ENCODE measurements at regions not wholly inside any gene's neighbourhood (a gene's known extent, or its start where the extent isn't known, plus 50 kb on each side); places are given as distances from the start of the nearest gene placed in this dataset.

- ATAC-seq = no peak
- TF ChIP-seq RARB (CRISPR knock-in tag; IDR thresholded peaks at IDR 0.05) (no peak), ZFP3 (CRISPR knock-in tag; IDR thresholded peaks at IDR 0.05) (no peak), PATZ1 (CRISPR knock-in tag; IDR thresholded peaks at IDR 0.05; ENCODE audit: borderline replicate concordance) (no peak), PPARA (CRISPR knock-in tag; IDR thresholded peaks at IDR 0.05; ENCODE audit: borderline replicate concordance) (no peak), SNAI2 (CRISPR knock-in tag; IDR thresholded peaks at IDR 0.05) (no peak), ARNTL (CRISPR knock-in tag; IDR thresholded peaks at IDR 0.05; ENCODE audit: borderline replicate concordance, low read depth) (no peak), ISL1 (CRISPR knock-in tag; IDR thresholded peaks at IDR 0.05) (no peak), ESRRG (CRISPR knock-in tag; IDR thresholded peaks at IDR 0.05) (no peak), TOX (CRISPR knock-in tag; IDR thresholded peaks at IDR 0.05; ENCODE audit: borderline replicate concordance) (no peak), POU6F1 (CRISPR knock-in tag; IDR thresholded peaks at IDR 0.05; ENCODE audit: borderline replicate concordance, low read depth) (no peak)
- TF ChIP-seq, protein P1, sequence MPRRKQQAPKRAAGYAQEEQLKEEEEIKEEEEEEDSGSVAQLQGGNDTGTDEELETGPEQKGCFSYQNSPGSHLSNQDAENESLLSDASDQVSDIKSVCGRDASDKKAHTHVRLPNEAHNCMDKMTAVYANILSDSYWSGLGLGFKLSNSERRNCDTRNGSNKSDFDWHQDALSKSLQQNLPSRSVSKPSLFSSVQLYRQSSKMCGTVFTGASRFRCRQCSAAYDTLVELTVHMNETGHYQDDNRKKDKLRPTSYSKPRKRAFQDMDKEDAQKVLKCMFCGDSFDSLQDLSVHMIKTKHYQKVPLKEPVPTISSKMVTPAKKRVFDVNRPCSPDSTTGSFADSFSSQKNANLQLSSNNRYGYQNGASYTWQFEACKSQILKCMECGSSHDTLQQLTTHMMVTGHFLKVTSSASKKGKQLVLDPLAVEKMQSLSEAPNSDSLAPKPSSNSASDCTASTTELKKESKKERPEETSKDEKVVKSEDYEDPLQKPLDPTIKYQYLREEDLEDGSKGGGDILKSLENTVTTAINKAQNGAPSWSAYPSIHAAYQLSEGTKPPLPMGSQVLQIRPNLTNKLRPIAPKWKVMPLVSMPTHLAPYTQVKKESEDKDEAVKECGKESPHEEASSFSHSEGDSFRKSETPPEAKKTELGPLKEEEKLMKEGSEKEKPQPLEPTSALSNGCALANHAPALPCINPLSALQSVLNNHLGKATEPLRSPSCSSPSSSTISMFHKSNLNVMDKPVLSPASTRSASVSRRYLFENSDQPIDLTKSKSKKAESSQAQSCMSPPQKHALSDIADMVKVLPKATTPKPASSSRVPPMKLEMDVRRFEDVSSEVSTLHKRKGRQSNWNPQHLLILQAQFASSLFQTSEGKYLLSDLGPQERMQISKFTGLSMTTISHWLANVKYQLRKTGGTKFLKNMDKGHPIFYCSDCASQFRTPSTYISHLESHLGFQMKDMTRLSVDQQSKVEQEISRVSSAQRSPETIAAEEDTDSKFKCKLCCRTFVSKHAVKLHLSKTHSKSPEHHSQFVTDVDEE (CRISPR knock-in tag; IDR thresholded peaks at IDR 0.05) = no peak
- TF ChIP-seq, protein P2, sequence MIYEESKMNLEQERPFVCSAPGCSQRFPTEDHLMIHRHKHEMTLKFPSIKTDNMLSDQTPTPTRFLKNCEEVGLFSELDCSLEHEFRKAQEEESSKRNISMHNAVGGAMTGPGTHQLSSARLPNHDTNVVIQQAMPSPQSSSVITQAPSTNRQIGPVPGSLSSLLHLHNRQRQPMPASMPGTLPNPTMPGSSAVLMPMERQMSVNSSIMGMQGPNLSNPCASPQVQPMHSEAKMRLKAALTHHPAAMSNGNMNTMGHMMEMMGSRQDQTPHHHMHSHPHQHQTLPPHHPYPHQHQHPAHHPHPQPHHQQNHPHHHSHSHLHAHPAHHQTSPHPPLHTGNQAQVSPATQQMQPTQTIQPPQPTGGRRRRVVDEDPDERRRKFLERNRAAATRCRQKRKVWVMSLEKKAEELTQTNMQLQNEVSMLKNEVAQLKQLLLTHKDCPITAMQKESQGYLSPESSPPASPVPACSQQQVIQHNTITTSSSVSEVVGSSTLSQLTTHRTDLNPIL (CRISPR knock-in tag; IDR thresholded peaks at IDR 0.05; ENCODE audit: low read depth) = no peak
Measured at GRCh38 chr15:34673241-34673640, 81.6 kb downstream of the GJD2 start.

DNA sequence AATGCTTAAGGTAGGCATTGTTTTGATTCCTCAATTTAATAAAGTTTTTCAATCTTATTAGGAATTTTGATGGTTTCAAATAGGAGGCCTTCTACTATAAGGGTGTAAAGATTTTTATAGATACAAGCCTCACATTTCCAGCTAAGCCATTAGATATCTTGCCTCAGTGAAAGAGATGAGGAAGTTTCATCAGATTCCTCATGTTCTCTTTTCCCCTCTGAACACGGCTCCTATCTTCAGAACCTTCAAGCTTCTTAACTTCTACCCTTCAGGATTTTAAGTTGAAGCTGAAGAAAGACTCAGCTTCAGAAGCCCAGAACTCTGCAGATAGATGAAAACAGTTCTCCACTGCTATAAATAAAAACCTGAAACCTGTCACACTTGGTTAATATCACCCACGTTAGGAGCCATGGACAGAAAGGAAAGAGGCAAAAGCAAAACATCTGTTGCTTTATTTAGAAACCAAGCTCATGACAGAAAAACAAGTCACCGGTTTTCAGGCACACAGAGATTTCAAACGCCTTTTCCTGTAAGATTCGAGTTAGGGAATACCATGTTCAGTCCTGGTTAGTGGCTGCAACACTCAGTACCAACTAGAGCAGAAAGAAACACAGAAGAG, 82.2 kb upstream of the GOLGA8B start:
- no peak for ATAC-seq
- no peak for TF ChIP-seq ZC3H10 (CRISPR knock-in tag; IDR thresholded peaks at IDR 0.05)
- TF ChIP-seq TOX (CRISPR knock-in tag; IDR thresholded peaks at IDR 0.05; ENCODE audit: borderline replicate concordance) = 0 out of 2 replicates have a peak, but pooled peaks have one; percentile 30
- no peak for TF ChIP-seq RARB (CRISPR knock-in tag; IDR thresholded peaks at IDR 0.05)
- no peak for TF ChIP-seq ZFP30 (CRISPR knock-in tag; IDR thresholded peaks at IDR 0.05)
- TF ChIP-seq ZNF8 (CRISPR knock-in tag; IDR thresholded peaks at IDR 0.05) = no peak

DNA sequence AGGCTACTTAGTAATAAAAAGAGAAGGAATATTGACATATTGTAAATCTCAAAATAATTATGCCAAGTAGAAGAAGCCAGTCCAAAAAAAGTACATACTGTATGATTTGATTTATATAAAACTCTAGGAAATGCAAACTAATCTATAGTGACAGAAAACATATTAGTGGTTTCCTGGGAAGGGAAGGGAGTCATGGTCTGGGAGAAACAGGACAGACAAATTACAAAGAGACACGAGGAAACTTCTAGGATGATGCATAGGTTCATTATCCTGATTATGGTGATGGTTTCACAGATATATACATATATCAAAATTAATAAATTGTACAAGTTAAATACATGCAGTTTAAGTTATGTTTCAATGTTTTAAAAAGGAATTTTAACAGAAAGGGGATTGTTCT, 81.0 kb upstream of the GOLGA8B start:
- TF ChIP-seq BACH2 (CRISPR knock-in tag; IDR thresholded peaks at IDR 0.05; ENCODE audit: borderline replicate concordance) = no peak
- no peak for TF ChIP-seq ARNTL (CRISPR knock-in tag; IDR thresholded peaks at IDR 0.05; ENCODE audit: borderline replicate concordance, low read depth)
- TF ChIP-seq TCF4 (CRISPR knock-in tag; IDR thresholded peaks at IDR 0.05; ENCODE audit: borderline replicate concordance) = no peak
- TF ChIP-seq ZC3H10 (CRISPR knock-in tag; IDR thresholded peaks at IDR 0.05) = peak; percentile 63
- no peak for TF ChIP-seq OSR1 (CRISPR knock-in tag; IDR thresholded peaks at IDR 0.05)
- no peak for TF ChIP-seq ZNF70 (CRISPR knock-in tag; IDR thresholded peaks at IDR 0.05)
- TF ChIP-seq PATZ1 (CRISPR knock-in tag; IDR thresholded peaks at IDR 0.05; ENCODE audit: borderline replicate concordance) = no peak
- no peak for ATAC-seq

Measured in SK-N-SH treated with all-trans-retinoic acid at 6 μM for 48 hours (cell line).